ENCODE measurements at regions not wholly inside any gene's neighbourhood (a gene's known extent, or its start where the extent isn't known, plus 50 kb on each side); places are given as distances from the start of the nearest gene placed in this dataset.

- H3K4me3 ChIP-seq (ENCODE audit: low read length), result no peak overlapping the region
- TF ChIP-seq CTCF (conservative IDR thresholded peaks at IDR 0.05; ENCODE audit: low read length), result no peak
- DNase-seq (ENCODE audit: low read depth), result no peak
These were observed 452.5 kb downstream of the NKX6-1 start for GRCh38 chr4:84046551-84046950.

GRCh38 chr4:84041426-84041825, 457.7 kb downstream of the NKX6-1 start:
- no peak overlapping the region for H3K4me3 ChIP-seq (ENCODE audit: low read length)
- TF ChIP-seq CTCF (conservative IDR thresholded peaks at IDR 0.05; ENCODE audit: low read length), result no peak
- no peak for DNase-seq (ENCODE audit: low read depth)

- H3K4me3 ChIP-seq (ENCODE audit: low read length), result no peak overlapping the region
- no peak for TF ChIP-seq CTCF (conservative IDR thresholded peaks at IDR 0.05; ENCODE audit: low read length)
- no peak for DNase-seq (ENCODE audit: low read depth)
These were observed 463.5 kb downstream of the NKX6-1 start for GRCh38 chr4:84035568-84035967.

GRCh38 chr4:84032372-84032771, 466.7 kb downstream of the NKX6-1 start:
- no peak for TF ChIP-seq CTCF (conservative IDR thresholded peaks at IDR 0.05; ENCODE audit: low read length)
- no peak for DNase-seq (ENCODE audit: low read depth)
- H3K4me3 ChIP-seq (ENCODE audit: low read length), result no peak overlapping the region

- no peak for DNase-seq (ENCODE audit: low read depth)
- no peak for TF ChIP-seq CTCF (conservative IDR thresholded peaks at IDR 0.05; ENCODE audit: low read length)
- H3K4me3 ChIP-seq (ENCODE audit: low read length), result no peak overlapping the region
These were observed 467.7 kb downstream of the NKX6-1 start for GRCh38 chr4:84031401-84031800.

- TF ChIP-seq CTCF (conservative IDR thresholded peaks at IDR 0.05; ENCODE audit: low read length), result no peak
- no peak for DNase-seq (ENCODE audit: low read depth)
- H3K4me3 ChIP-seq (ENCODE audit: low read length), result no peak overlapping the region
These were observed 470.8 kb downstream of the NKX6-1 start for GRCh38 chr4:84028340-84028739.

- TF ChIP-seq CTCF (conservative IDR thresholded peaks at IDR 0.05; ENCODE audit: low read length), result no peak
- H3K4me3 ChIP-seq (ENCODE audit: low read length), result no peak overlapping the region
These were observed 474.7 kb downstream of the NKX6-1 start for GRCh38 chr4:84024405-84024804.

More at GRCh38 chr4:84024405-84024804, 474.7 kb downstream of the NKX6-1 start:
- no peak for DNase-seq (ENCODE audit: low read depth)
